IMR-90 (cell line): ENCODE measurements at regions not wholly inside any gene's neighbourhood (a gene's known extent, or its start where the extent isn't known, plus 50 kb on each side); places are given as distances from the start of the nearest gene placed in this dataset.

ENCODE experiments used
- ATAC-seq: fragments of 200-7000 bp; cut with Tn5 transposase; 2 replicates; pipeline ENCODE4 v1.9.1; 2020; ENCODE audit warnings: low read depth, mild to moderate bottlenecking, moderate library complexity
- BruUV-seq: library from RNA; stranded (reverse); fragments of 400-500 nt; replicated peaks from 2 replicates; lab custom pipeline; 2021; lab: Mats Ljungman, UMichigan
- CTCF ChIA-PET: fragments of 300-600 bp; formaldehyde crosslinking; extraction: SDS; loops from one replicate; lab custom pipeline; 2021; ENCODE audit warnings: antibody characterized with exemption; lab: Yijun Ruan, JAX
- POLR2A ChIA-PET: fragments of 300-600 bp; sonication (Branson Sonifier 250); formaldehyde crosslinking; loops from one replicate; lab custom pipeline; 2022; ENCODE audit warnings: antibody characterized with exemption; ENCODE audit not compliant: unreplicated experiment; lab: Charles Lee
- DNase-seq: peaks from one replicate; pipeline ENCODE4 v3.0.0; 2013
- H2AFZ ChIP-seq: replicated peaks from 2 replicates; pipeline ENCODE3; 2013; ENCODE audit warnings: low read length, mild to moderate bottlenecking; ENCODE audit not compliant: poor library complexity
- H2AK5ac ChIP-seq: 2 replicates; pipeline ENCODE4 v1.6.1; 2013; ENCODE audit warnings: low read depth, low read length, inconsistent platforms
- H2AK9ac ChIP-seq: replicated peaks from 2 replicates; pipeline ENCODE3; 2013; ENCODE audit warnings: mild to moderate bottlenecking, low read depth, low read length, moderate library complexity; ENCODE audit not compliant: poor library complexity
- H2BK120ac ChIP-seq: 2 replicates; pipeline ENCODE4 v1.6.1; 2013; ENCODE audit warnings: low read depth, low read length, inconsistent platforms
- H2BK15ac ChIP-seq: 3 replicates; pipeline ENCODE4 v1.6.1; 2013; ENCODE audit warnings: low read depth, low read length, inconsistent platforms
- H2BK20ac ChIP-seq: 2 replicates; pipeline ENCODE4 v1.6.1; 2013; ENCODE audit warnings: low read depth, mild to moderate bottlenecking, inconsistent platforms, low read length, moderate library complexity
- H2BK5ac ChIP-seq: 2 replicates; pipeline ENCODE4 v1.6.1; 2013; ENCODE audit warnings: mild to moderate bottlenecking, low read depth, low read length, inconsistent platforms; ENCODE audit not compliant: poor library complexity, severe bottlenecking
- H3K14ac ChIP-seq: replicated peaks from 2 replicates; pipeline ENCODE4 v1.6.1; 2013; ENCODE audit warnings: low read depth, low read length, inconsistent platforms
- H3K18ac ChIP-seq: 2 replicates; pipeline ENCODE4 v1.6.1; 2013; ENCODE audit warnings: low read depth, low read length, control low read depth
- H3K23ac ChIP-seq: 2 replicates; pipeline ENCODE4 v1.6.1; 2013; ENCODE audit warnings: low read depth, low read length, inconsistent platforms
- H3K27ac ChIP-seq: 2 replicates; pipeline ENCODE4 v1.5.1; 2013; ENCODE audit warnings: mild to moderate bottlenecking, control low read depth, low read length; ENCODE audit not compliant: insufficient read depth
- H3K27me3 ChIP-seq: 2 replicates; pipeline ENCODE4 v1.6.1; 2013; ENCODE audit warnings: low read length; ENCODE audit not compliant: control insufficient read depth, insufficient read depth
- H3K36me3 ChIP-seq: 2 replicates; pipeline ENCODE4 v1.6.1; 2013; ENCODE audit warnings: low read length, mixed read lengths; ENCODE audit not compliant: control insufficient read depth, insufficient read depth
- H3K4ac ChIP-seq: 2 replicates; pipeline ENCODE4 v1.6.1; 2013; ENCODE audit warnings: low read depth, low read length, inconsistent platforms
- H3K4me1 ChIP-seq: 2 replicates; pipeline ENCODE4 v1.6.1; 2013; ENCODE audit warnings: low read length, mixed read lengths; ENCODE audit not compliant: control insufficient read depth, insufficient read depth
- H3K4me2 ChIP-seq: 2 replicates; pipeline ENCODE4 v1.6.1; 2013; ENCODE audit warnings: low read depth, mild to moderate bottlenecking, control low read depth, low read length, moderate library complexity
- H3K4me3 ChIP-seq: 2 replicates; pipeline ENCODE4 v1.5.1; 2013; ENCODE audit warnings: low read depth, mild to moderate bottlenecking, control low read depth, low read length, moderate library complexity; ENCODE audit not compliant: insufficient read depth
- H3K56ac ChIP-seq: 2 replicates; pipeline ENCODE4 v1.6.1; 2013; ENCODE audit warnings: low read length, inconsistent platforms; ENCODE audit not compliant: insufficient read depth; ENCODE audit errors: extremely low read depth
- H3K79me1 ChIP-seq, 2 experiments: 2 replicates each; pipeline ENCODE4 v1.6.1; 2013; ENCODE audit warnings: low read length in 2 of 2, inconsistent platforms in 1 of 2, low read depth in 1 of 2
- H3K9ac ChIP-seq: 2 replicates; pipeline ENCODE4 v1.6.1; 2013; ENCODE audit warnings: low read depth, low read length, control low read depth
- H3K9me1 ChIP-seq: 2 replicates; pipeline ENCODE4 v1.6.1; 2013; ENCODE audit warnings: low read length, inconsistent platforms; ENCODE audit not compliant: insufficient read depth
- H3K9me3 ChIP-seq: 2 replicates; pipeline ENCODE4 v1.6.1; 2013; ENCODE audit warnings: low read length; ENCODE audit not compliant: control insufficient read depth, insufficient read depth
- H4K20me1 ChIP-seq: 2 replicates; pipeline ENCODE4 v1.6.1; 2013; ENCODE audit warnings: low read length, inconsistent platforms; ENCODE audit not compliant: insufficient read depth
- H4K5ac ChIP-seq: 2 replicates; pipeline ENCODE4 v1.6.1; 2013; ENCODE audit warnings: mild to moderate bottlenecking, low read depth, low read length, control low read depth
- H4K8ac ChIP-seq, 2 experiments: 2 replicates each; pipeline ENCODE4 v1.6.1; 2013; ENCODE audit warnings: low read depth in 2 of 2, low read length in 2 of 2, control low read depth in 1 of 2, inconsistent platforms in 1 of 2
- H4K91ac ChIP-seq: 2 replicates; pipeline ENCODE4 v1.6.1; 2013; ENCODE audit warnings: low read depth, low read length, inconsistent platforms; ENCODE audit not compliant: insufficient read depth
- BHLHE40 ChIP-seq: fragments of 150-350 bp; IDR thresholded peaks from 2 replicates; pipeline ENCODE4 v1.6.1; 2016; ENCODE audit warnings: mild to moderate bottlenecking, low read depth, low read length
- MXI1 ChIP-seq: IDR thresholded peaks from 2 replicates; pipeline ENCODE4 v1.6.1; 2012; ENCODE audit warnings: low read depth, mild to moderate bottlenecking, low read length, moderate library complexity, borderline replicate concordance
- RAD21 ChIP-seq: IDR thresholded peaks from 2 replicates; pipeline ENCODE4 v1.6.1; 2012; ENCODE audit warnings: low read length, improper control_type of control experiment
- WGBS, 2 experiments: methylation state at CpG; one replicate each; pipeline versions ENCODE4 v1.1.5 to v1.1.7; 2013; ENCODE audit warnings: missing lambda C conversion rate in 2 of 2; ENCODE audit not compliant: insufficient read length in 1 of 2; ENCODE audit errors: extremely low coverage in 2 of 2; 5-methylcytosine and 5-hydroxymethylcytosine counted together
- dilution Hi-C: fragments of 300-500 bp; cut with HindIII; formaldehyde crosslinking; loops from one replicate; pipeline ENCODE4 v1.14.3; 2018; ENCODE audit warnings: low sequenced_read_pairs; ENCODE audit not compliant: unreplicated experiment
- in situ Hi-C: fragments of 300-500 bp; cut with MboI; formaldehyde crosslinking; loops from 3 replicates; pipeline ENCODE4 v1.14.3; 2019; ENCODE audit warnings: low sequenced_read_pairs, inconsistent platforms, mixed read lengths
- intact Hi-C: fragments of 100-400 bp; cut with micrococcal nuclease; formaldehyde crosslinking; loops from 2 replicates; pipeline ENCODE4 v1.10.0; 2022
- TF ChIP-seq, protein P1 (sequence below): fragments of 150-350 bp; IDR thresholded peaks from 2 replicates; pipeline ENCODE4 v1.6.1; 2017; ENCODE audit warnings: mild to moderate bottlenecking, antibody characterized with exemption, low read length, low read depth
- TF ChIP-seq, protein P2 (sequence below): conservative IDR thresholded peaks from 2 replicates; pipeline ENCODE4 v1.5.1; 2012; ENCODE audit warnings: mild to moderate bottlenecking, low read depth, low read length, improper control_type of control experiment

DNA sequence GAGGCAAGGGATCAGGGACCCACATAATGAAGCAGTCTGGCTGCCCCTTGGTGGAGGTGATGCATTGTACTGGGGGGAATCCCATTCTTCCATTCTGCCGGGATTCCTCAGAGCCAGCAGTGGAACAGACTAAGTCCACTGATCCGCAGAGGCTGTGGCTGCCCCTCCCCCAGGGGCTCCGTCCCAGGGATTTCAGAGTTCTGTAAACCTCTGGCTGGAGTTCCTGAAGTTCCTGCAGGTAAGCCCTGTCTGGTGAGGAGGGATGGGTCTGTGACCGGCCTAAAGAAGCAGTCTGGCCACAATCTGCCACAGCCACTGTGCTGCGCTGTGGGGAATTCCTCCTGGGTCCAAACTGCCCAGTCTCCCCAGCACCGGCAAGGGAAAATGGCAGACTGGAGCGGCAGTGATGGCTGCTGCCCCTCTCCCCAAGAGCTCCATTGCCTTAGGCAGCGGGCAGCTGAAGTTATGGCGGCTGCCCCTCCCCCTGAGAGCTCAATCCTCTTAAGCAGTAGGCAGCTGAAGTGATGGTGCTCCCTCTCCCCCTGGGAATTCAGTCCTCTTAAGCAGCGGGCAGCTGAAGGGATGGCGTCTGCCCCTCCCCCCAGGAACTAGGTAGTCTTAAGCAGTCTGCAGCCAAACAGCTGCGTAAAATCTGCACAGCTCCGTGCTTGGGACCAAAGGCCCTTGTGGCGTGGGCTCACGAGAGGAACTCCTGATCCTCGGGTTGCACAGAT is 155.7 kb downstream of the PCDH17 start:
- H2BK120ac ChIP-seq, result no peak overlapping the region
- intact Hi-C loops (no loop called here), dilution Hi-C loops (no loop called here), in situ Hi-C loops (no loop called here)
- H3K18ac ChIP-seq, result no peak overlapping the region
- ChIA-PET CTCF (interaction anchor here (0.5 kb wide), 1 partner anchor 1694 kb away, joined by 3 read pairs; no protein-coding TSS in a partner anchor), POLR2A (no interaction called here)
- H3K4me3 ChIP-seq, result no peak overlapping the region
- no peaks in the 10 kb centered on the region for H3K79me1 ChIP-seq
- H4K20me1 ChIP-seq, result no peaks in the 10 kb centered on the region
- H4K8ac ChIP-seq, result no peak overlapping the region
- no peak for DNase-seq
- no peak overlapping the region for H4K91ac ChIP-seq
- H3K9ac ChIP-seq, result no peak overlapping the region
- H3K36me3 ChIP-seq, result no peaks in the 10 kb centered on the region
- H2BK15ac ChIP-seq, result no peak overlapping the region
- H3K27me3 ChIP-seq, result no peaks in the 10 kb centered on the region
- H2AK5ac ChIP-seq, result no peak overlapping the region
- BruUV-seq, result no TSS peak
- H2AK9ac ChIP-seq, result no peak overlapping the region
- H3K27ac ChIP-seq, result no peak overlapping the region
- H3K14ac ChIP-seq, result no peak overlapping the region
- H3K4ac ChIP-seq, result no peak overlapping the region
- H3K23ac ChIP-seq, result no peak overlapping the region
- no peak overlapping the region for H3K56ac ChIP-seq
- no peak overlapping the region for H2AFZ ChIP-seq
- H2BK5ac ChIP-seq, result no peak overlapping the region
- H4K5ac ChIP-seq, result no peak overlapping the region
- TF ChIP-seq, protein P1, sequence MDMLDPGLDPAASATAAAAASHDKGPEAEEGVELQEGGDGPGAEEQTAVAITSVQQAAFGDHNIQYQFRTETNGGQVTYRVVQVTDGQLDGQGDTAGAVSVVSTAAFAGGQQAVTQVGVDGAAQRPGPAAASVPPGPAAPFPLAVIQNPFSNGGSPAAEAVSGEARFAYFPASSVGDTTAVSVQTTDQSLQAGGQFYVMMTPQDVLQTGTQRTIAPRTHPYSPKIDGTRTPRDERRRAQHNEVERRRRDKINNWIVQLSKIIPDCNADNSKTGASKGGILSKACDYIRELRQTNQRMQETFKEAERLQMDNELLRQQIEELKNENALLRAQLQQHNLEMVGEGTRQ, result no peak
- TF ChIP-seq BHLHE40 (no peak), MXI1 (no peak), RAD21 (no peak)
- TF ChIP-seq, protein P2, sequence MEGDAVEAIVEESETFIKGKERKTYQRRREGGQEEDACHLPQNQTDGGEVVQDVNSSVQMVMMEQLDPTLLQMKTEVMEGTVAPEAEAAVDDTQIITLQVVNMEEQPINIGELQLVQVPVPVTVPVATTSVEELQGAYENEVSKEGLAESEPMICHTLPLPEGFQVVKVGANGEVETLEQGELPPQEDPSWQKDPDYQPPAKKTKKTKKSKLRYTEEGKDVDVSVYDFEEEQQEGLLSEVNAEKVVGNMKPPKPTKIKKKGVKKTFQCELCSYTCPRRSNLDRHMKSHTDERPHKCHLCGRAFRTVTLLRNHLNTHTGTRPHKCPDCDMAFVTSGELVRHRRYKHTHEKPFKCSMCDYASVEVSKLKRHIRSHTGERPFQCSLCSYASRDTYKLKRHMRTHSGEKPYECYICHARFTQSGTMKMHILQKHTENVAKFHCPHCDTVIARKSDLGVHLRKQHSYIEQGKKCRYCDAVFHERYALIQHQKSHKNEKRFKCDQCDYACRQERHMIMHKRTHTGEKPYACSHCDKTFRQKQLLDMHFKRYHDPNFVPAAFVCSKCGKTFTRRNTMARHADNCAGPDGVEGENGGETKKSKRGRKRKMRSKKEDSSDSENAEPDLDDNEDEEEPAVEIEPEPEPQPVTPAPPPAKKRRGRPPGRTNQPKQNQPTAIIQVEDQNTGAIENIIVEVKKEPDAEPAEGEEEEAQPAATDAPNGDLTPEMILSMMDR, result no peak
- H3K9me3 ChIP-seq, result peaks cover 9% of the 10 kb centered on the region; the same call in 1 of the 2 replicates
- WGBS, 2 experiments, result 75% methylated on average over 4 of the region's 16 CpGs; no CpG with 5 or more reads in 1 of the 2 experiments
- H3K4me2 ChIP-seq, result no peak overlapping the region
- no peaks in the 10 kb centered on the region for H3K9me1 ChIP-seq
- H3K4me1 ChIP-seq, result no peaks in the 10 kb centered on the region
- no peak for ATAC-seq
- H2BK20ac ChIP-seq, result no peak overlapping the region
